ENCODE measurements at regions not wholly inside any gene's neighbourhood (a gene's known extent, or its start where the extent isn't known, plus 50 kb on each side); places are given as distances from the start of the nearest gene placed in this dataset.

GRCh38 chr5:88984040-88984439 is 101.1 kb upstream of the MEF2C start:
- intact Hi-C loops (cut with micrococcal nuclease; ENCODE audit: unreplicated experiment) (no loop called here), in situ Hi-C loops (cut with HindIII; ENCODE audit: low pct_unique_long_range_greater_than_20kb, low sequenced_read_pairs) (no loop called here)
- TF ChIP-seq SIN3A (IDR thresholded peaks at IDR 0.05; ENCODE audit: borderline replicate concordance, insufficient read depth, low read depth, low read length) (no peak), REST (IDR thresholded peaks at IDR 0.05; ENCODE audit: insufficient read depth in 1 of 2, low read depth in 2 of 2, low read length in 1 of 2) (no peak), POLR2AphosphoS5 (IDR thresholded peaks at IDR 0.05; ENCODE audit: low read depth, low read length) (no peak), TCF7L2 (IDR thresholded peaks at IDR 0.05; ENCODE audit: low read depth, low read length) (no peak), CTCF (IDR thresholded peaks at IDR 0.05) (no peak)
- ATAC-seq (no peak), DNase-seq (ENCODE audit: low read depth, low spot score) (no peak)
- Histone ChIP-seq H3K36me3 (ENCODE audit: control insufficient read depth, insufficient read depth, low read length) (no peaks in the 10 kb centered on the region), H3K4me1 (ENCODE audit: control insufficient read depth, insufficient read depth, low read length) (no peaks in the 10 kb centered on the region), H3K4me3 (ENCODE audit: low read depth in 2 of 2, low read length in 2 of 2) (no peak overlapping the region), H3K9me3 (ENCODE audit: control insufficient read depth, insufficient read depth, low read depth, low read length) (no peaks in the 10 kb centered on the region), H3K27ac (ENCODE audit: low read length) (no peak overlapping the region), H3K27me3 (ENCODE audit: control insufficient read depth, insufficient read depth, low read length) (no peaks in the 10 kb centered on the region)
- ChIA-PET POLR2A (no interaction called here), CTCF (no interaction called here)
- no TSS peak for BruUV-seq (replicated peaks)

DNA sequence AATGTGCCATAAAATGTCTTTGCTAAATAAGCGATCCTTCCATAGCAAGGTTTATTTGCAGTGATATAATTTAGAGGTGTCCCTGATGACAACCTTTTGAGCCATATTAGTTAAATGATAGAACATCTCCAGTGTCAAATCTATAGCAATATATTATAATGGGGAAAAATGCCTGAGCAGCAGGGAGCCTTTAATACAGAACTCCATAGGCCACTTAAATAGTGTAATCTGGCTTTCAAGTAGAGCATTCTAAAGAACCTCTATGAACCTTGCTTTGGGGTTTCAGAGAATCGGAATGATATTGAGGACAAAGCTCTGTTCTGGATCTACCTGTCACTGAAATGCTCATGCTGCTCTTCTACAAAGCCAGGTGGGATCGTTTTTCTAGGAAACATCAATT is 96.7 kb upstream of the MEF2C start:
- ATAC-seq, result no peak
- intact Hi-C loops (cut with micrococcal nuclease; ENCODE audit: unreplicated experiment) (no loop called here), in situ Hi-C loops (cut with HindIII; ENCODE audit: low pct_unique_long_range_greater_than_20kb, low sequenced_read_pairs) (no loop called here)
- H3K9me3 ChIP-seq (ENCODE audit: control insufficient read depth, insufficient read depth, low read depth, low read length), result no peaks in the 10 kb centered on the region
- POLR2A ChIA-PET, result no interaction called here
- H3K4me3 ChIP-seq (ENCODE audit: low read depth in 2 of 2, low read length in 2 of 2), result no peak overlapping the region
- no peaks in the 10 kb centered on the region for H3K4me1 ChIP-seq (ENCODE audit: control insufficient read depth, insufficient read depth, low read length)
- no peak for DNase-seq (ENCODE audit: low read depth, low spot score)
- no peak for TF ChIP-seq CTCF (IDR thresholded peaks at IDR 0.05)
- TF ChIP-seq TCF7L2 (IDR thresholded peaks at IDR 0.05; ENCODE audit: low read depth, low read length), result no peak
- no peak for TF ChIP-seq POLR2AphosphoS5 (IDR thresholded peaks at IDR 0.05; ENCODE audit: low read depth, low read length)
- TF ChIP-seq SIN3A (IDR thresholded peaks at IDR 0.05; ENCODE audit: borderline replicate concordance, insufficient read depth, low read depth, low read length), result no peak
- no peak for TF ChIP-seq REST (IDR thresholded peaks at IDR 0.05; ENCODE audit: insufficient read depth in 1 of 2, low read depth in 2 of 2, low read length in 1 of 2)
- BruUV-seq (replicated peaks), result no TSS peak
- H3K36me3 ChIP-seq (ENCODE audit: control insufficient read depth, insufficient read depth, low read length), result no peaks in the 10 kb centered on the region
- CTCF ChIA-PET, result no interaction called here
- H3K27me3 ChIP-seq (ENCODE audit: control insufficient read depth, insufficient read depth, low read length), result no peaks in the 10 kb centered on the region
- no peak overlapping the region for H3K27ac ChIP-seq (ENCODE audit: low read length)
